Heart left ventricle (tissue), 16 donors: ENCODE measurements at regions not wholly inside any gene's neighbourhood (a gene's known extent, or its start where the extent isn't known, plus 50 kb on each side); places are given as distances from the start of the nearest gene placed in this dataset.

Source experiments
- ATAC-seq, 4 donors: fragments of 200-7000 bp; cut with Tn5 transposase; one replicate each; pipeline ENCODE4 v1.9.1; 2020 to 2022; ENCODE audit warnings: moderate library complexity in 4 of 4, mild to moderate bottlenecking in 3 of 4, moderate number of reproducible peaks in 1 of 4
- DNase-seq, 5 donors: peaks; one replicate each; pipeline ENCODE4 v3.0.0-alpha.2; 2020
- H3K27ac ChIP-seq, 12 donors: fragments of 200-600 bp; sonication (generic) in 4 of 12; one replicate each; pipeline versions ENCODE4 v1.5.0 to v1.8.0; 2016 to 2022; ENCODE audit warnings: mild to moderate bottlenecking in 2 of 12
- H3K27me3 ChIP-seq, 9 donors: fragments of 200-600 bp; sonication (generic) in 2 of 9; one replicate each; pipeline versions ENCODE4 v1.5.1 to v1.8.0; 2016 to 2022; ENCODE audit warnings: mild to moderate bottlenecking in 3 of 9
- H3K36me3 ChIP-seq, 9 donors: fragments of 200-600 bp; sonication (generic) in 2 of 9; one replicate each; pipeline versions ENCODE4 v1.5.0 to v1.8.0; 2018 to 2022; ENCODE audit warnings: mild to moderate bottlenecking in 2 of 9
- H3K4me1 ChIP-seq, 12 donors: fragments of 200-600 bp; sonication (generic) in 4 of 12; one replicate each; pipeline versions ENCODE4 v1.5.0 to v1.8.0; 2016 to 2022; ENCODE audit warnings: mild to moderate bottlenecking in 3 of 12
- H3K4me3 ChIP-seq, 12 donors: fragments of 200-600 bp; sonication (generic) in 4 of 12; one replicate each; pipeline versions ENCODE4 v1.5.0 to v1.8.0; 2017 to 2022; ENCODE audit warnings: mild to moderate bottlenecking in 9 of 12, moderate library complexity in 4 of 12
- H3K9me3 ChIP-seq, 12 donors: fragments of 200-600 bp; sonication (generic) in 4 of 12; one replicate each; pipeline versions ENCODE4 v1.5.0 to v1.8.0; 2016 to 2022; ENCODE audit warnings: mild to moderate bottlenecking in 1 of 12
- POLR2A ChIP-seq, 2 donors: fragments of 450-650 bp; IDR thresholded peaks; one replicate each; pipeline ENCODE4 v1.6.1; 2017; ENCODE audit warnings: antibody characterized with exemption in 2 of 2, mild to moderate bottlenecking in 2 of 2, moderate library complexity in 2 of 2
- WGBS, 4 donors: extraction: QIAGEN DNeasy Blood & Tissue Kit in 2 of 4; methylation state at CpG; one replicate each; pipeline versions ENCODE4 v1.1.5 to v1.1.7; 2013 to 2018; 5-methylcytosine and 5-hydroxymethylcytosine counted together
- intact Hi-C, 10 donors: fragments of 100-400 bp; cut with DNase I; formaldehyde crosslinking; loops; one replicate each; pipeline versions ENCODE4 v1.11.1 to v1.14.2; 2022
- TF ChIP-seq, protein P1 (sequence below), 12 donors: fragments of 200-600 bp; sonication (generic) in 4 of 12; IDR thresholded peaks; one replicate each; pipeline versions ENCODE4 v1.5.0 to v1.8.0; 2018 to 2022; ENCODE audit warnings: antibody characterized with exemption in 12 of 12, mild to moderate bottlenecking in 5 of 12
- donor health status: ischemic (EF 13 %, LVEDD 7.1; RV severe dilation, severe dysfunction).
- donor health status: healthy with polysubstance abuse.
- donor health status: DM: no; HTN: yes; CAD: no.
- donor health status: DM: no; HTN: no; CAD: no.
- donor health status: ischemic (EF 25% LVEDD 6.9; RV normal size, moderate dysfunction).
- donor health status: ischemic (EF 25% LVEDD 5.7; RV mildly dilated, moderate dysfunction).
- donor health status: healthy.
- donor health status: DM: yes; HTN: yes; CAD: no.
- donor health status: ischemic (EF 35%, LVEDD 5.7; RV mildly dilated, moderate dysfunction).
- donor health status: nonischemic (EF 11% LVEDD 7.7; RV severe dilation, severe dysfunction).
- donor health status: DM: yes; HTN: yes; CAD: no.
- donor health status: PGD.
- donor health status: ischemic (EF 29% LVEDD 5.4; RV normal size, mild dysfunction).
- donor health status: nonischemic (EF 23%, LVEDD 6.1; RV moderate dilation, normal function).

DNA sequence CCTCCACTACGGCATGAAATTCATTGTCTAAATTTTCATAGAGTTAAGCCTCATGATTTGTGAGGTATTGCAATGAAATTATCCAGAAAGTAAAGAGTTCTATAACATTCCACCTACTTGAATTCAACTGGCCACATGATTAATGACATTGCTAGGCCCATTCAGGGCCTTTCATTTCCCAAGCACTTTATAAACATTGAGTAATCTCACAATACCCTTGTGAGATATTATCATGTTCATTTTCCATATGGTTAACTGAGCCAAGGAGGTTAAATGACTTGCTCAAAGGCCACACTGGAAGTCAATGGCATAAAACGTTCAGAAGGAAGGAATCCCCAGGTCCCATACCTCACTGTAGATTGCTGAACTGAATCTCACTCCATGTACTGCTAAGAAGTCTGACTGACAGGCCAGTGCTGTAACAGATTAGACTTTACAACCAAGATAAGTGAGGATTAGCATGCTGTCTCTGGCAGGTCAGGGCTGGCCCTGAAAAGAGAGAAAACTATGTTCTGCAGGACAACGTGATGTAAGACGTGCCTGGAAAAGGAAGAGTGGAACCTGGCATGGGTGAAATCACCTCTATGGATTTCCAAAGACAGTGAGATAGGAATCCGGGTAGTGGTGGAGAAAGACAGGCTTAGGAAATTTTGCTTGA, 75.9 kb upstream of the SPACA1 start:
- ATAC-seq (no peak), DNase-seq (no peak)
- no peak overlapping the region for H3K27ac ChIP-seq
- no peak overlapping the region for H3K4me3 ChIP-seq
- peaks cover 0 to 10% (median 0%) of the 10 kb centered on the region in 12 donors for H3K4me1 ChIP-seq
- H3K9me3 ChIP-seq, result peaks cover 0 to 4% (median 0%) of the 10 kb centered on the region in 12 donors
- H3K27me3 ChIP-seq, result peaks cover 0 to 44% (median 11%) of the 10 kb centered on the region in 9 donors
- intact Hi-C loops, result no loop called here
- 30 to 50% (median 44%) methylated on average over 5 of the region's 5 CpGs for WGBS, 4 donors
- no peak for TF ChIP-seq POLR2A (IDR thresholded peaks at IDR 0.05)
- TF ChIP-seq, protein P1, sequence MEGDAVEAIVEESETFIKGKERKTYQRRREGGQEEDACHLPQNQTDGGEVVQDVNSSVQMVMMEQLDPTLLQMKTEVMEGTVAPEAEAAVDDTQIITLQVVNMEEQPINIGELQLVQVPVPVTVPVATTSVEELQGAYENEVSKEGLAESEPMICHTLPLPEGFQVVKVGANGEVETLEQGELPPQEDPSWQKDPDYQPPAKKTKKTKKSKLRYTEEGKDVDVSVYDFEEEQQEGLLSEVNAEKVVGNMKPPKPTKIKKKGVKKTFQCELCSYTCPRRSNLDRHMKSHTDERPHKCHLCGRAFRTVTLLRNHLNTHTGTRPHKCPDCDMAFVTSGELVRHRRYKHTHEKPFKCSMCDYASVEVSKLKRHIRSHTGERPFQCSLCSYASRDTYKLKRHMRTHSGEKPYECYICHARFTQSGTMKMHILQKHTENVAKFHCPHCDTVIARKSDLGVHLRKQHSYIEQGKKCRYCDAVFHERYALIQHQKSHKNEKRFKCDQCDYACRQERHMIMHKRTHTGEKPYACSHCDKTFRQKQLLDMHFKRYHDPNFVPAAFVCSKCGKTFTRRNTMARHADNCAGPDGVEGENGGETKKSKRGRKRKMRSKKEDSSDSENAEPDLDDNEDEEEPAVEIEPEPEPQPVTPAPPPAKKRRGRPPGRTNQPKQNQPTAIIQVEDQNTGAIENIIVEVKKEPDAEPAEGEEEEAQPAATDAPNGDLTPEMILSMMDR (IDR thresholded peaks at IDR 0.05), result no peak
- no peaks in the 10 kb centered on the region for H3K36me3 ChIP-seq

DNA sequence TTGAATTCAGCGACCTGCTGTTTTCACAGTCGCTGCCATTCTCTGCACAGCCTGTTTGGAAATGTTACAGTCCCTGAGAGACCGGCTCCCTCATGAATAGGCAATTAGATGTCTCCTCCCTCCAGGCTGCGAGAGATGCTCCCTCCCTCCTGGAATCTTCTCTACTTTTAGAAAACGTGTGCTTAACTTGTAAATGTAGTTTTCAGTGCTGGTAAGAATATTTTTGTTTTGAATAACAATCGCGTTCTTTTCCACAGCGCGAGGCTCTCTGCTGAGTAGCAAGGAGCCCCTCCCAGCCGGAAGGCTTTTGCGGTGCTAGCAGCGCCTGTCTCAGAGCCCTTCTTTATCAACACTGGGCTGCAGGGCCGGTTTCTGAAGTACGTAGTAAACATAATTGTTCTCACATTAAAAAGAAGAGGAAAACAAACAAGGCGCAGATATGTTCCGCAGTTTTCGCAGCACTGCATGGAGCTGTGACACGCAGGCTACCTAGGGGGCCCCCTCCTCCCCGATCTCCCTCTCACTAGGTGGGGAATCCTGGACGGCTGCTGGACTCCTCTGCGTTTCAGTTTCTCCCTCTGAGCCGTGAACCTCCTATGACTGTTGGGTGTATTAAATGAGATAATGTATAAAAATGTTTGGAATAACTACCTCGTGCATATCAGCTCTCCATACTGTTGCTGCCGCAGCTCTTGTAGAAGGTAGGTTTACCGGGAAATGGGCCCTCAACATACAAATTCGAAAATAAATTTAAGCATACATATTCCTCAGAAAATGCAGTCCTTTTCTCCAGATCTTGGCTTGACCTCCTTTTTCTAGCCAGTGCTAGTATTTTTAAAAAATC, 79.0 kb upstream of the SPACA1 start:
- ATAC-seq (no peak), DNase-seq (peak in 1 of 5 donors; percentile 43)
- H3K36me3 ChIP-seq, result no peaks in the 10 kb centered on the region
- TF ChIP-seq POLR2A (IDR thresholded peaks at IDR 0.05), result no peak
- TF ChIP-seq, protein P1 (IDR thresholded peaks at IDR 0.05), result no peak
- H3K4me3 ChIP-seq, result peak overlapping the region; percentile 11 to 40 (median 29)
- peaks cover 0 to 10% (median 0%) of the 10 kb centered on the region in 12 donors for H3K4me1 ChIP-seq
- intact Hi-C loops, result no loop called here
- H3K27ac ChIP-seq, result no peak overlapping the region
- peaks cover 0 to 4% (median 0%) of the 10 kb centered on the region in 12 donors for H3K9me3 ChIP-seq
- peaks cover 0 to 53% (median 11%) of the 10 kb centered on the region in 9 donors for H3K27me3 ChIP-seq
- WGBS, 4 donors, result 11 to 13% (median 12%) methylated on average over 26 of the region's 26 CpGs

DNA sequence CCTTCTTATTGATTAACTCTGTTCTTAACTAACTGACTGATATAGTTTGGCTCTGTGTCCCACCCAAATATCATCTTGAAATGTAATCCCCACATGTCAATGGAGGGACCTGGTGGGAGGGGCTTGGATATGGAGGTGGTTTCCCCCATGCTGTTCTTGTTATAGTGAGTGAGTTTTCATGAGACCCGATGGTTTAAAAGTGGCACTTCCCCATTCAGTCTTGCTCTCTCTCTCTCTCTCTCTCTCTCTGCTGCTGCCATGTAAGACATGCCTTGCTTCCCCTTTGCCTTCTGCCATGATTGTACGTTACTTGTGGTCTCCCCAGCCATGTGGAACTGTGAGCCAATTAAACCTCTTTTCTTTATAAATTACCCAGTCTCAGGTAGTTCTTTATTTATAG, 81.8 kb upstream of the SPACA1 start:
- Histone ChIP-seq H3K27me3 (peaks cover 0 to 48% (median 11%) of the 10 kb centered on the region in 9 donors), H3K36me3 (no peaks in the 10 kb centered on the region), H3K9me3 (no peaks in the 10 kb centered on the region), H3K4me3 (no peak overlapping the region), H3K4me1 (peaks cover 0 to 10% (median 0%) of the 10 kb centered on the region in 12 donors), H3K27ac (no peak overlapping the region)
- no peak for DNase-seq
- no peak for ATAC-seq
- TF ChIP-seq, protein P1 (IDR thresholded peaks at IDR 0.05), result no peak
- TF ChIP-seq POLR2A (IDR thresholded peaks at IDR 0.05), result no peak
- intact Hi-C loops, result no loop called here
- 41 to 88% (median 51%) methylated on average over 2 of the region's 2 CpGs for WGBS, 4 donors

DNA sequence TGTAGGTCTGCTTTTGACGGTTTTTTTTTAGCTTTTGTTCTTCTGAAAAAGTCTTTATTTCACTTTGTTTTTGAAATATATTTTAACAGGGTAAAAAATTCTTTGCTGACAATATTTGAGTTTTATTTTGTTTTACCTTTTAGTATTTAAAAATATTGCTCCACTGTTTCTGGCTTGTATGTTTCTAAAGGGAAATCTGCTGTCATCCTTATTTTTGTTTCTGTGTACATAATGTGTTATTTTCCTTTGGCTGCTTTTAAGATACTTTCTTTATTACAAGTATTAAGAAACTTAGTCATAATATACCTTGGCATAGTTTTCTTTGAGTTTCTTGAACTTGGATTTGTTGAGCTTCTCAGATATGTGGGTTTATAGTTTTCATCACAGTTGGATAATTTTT, 88.6 kb upstream of the SPACA1 start:
- no peak for TF ChIP-seq POLR2A (IDR thresholded peaks at IDR 0.05)
- TF ChIP-seq, protein P1 (IDR thresholded peaks at IDR 0.05), result no peak
- no peak for ATAC-seq
- Histone ChIP-seq H3K4me3 (no peak overlapping the region), H3K27me3 (peaks cover 0 to 8% (median 0%) of the 10 kb centered on the region in 9 donors), H3K9me3 (peaks cover 0 to 7% (median 0%) of the 10 kb centered on the region in 12 donors), H3K4me1 (no peaks in the 10 kb centered on the region), H3K36me3 (no peaks in the 10 kb centered on the region), H3K27ac (no peak overlapping the region)
- intact Hi-C loops, result no loop called here
- no peak for DNase-seq
- 80 to 90% (median 85%) methylated on average over 1 of the region's 1 CpG for WGBS, 4 donors
